ENCODE measurements at regions not wholly inside any gene's neighbourhood (a gene's known extent, or its start where the extent isn't known, plus 50 kb on each side); places are given as distances from the start of the nearest gene placed in this dataset.

- TF ChIP-seq CTCF (IDR thresholded peaks at IDR 0.05) (no peak), POLR2A (IDR thresholded peaks at IDR 0.05) (no peak)
Observed at GRCh38 chr1:194223596-194223995, 1037.2 kb upstream of the B3GALT2 start.
